CD8-positive, alpha-beta memory T cell (primary cell): ENCODE measurements at regions not wholly inside any gene's neighbourhood (a gene's known extent, or its start where the extent isn't known, plus 50 kb on each side); places are given as distances from the start of the nearest gene placed in this dataset.
A peak's percentile ranks its signal among the peaks of the same experiment; 100 is the strongest.
"Not testable (repeated sequence)": the region's sequence is repeated elsewhere in the genome, so short reads cannot be mapped to it uniquely, and the experiment has no call there.

Experiments
- CTCF ChIA-PET: fragments of 350-600 bp; sonication (Branson Sonifier 250); formaldehyde crosslinking; loops from one replicate; lab custom pipeline; 2021; ENCODE audit warnings: antibody characterized with exemption; lab: Charles Lee
- POLR2A ChIA-PET: fragments of 350-600 bp; sonication (Branson Sonifier 250); formaldehyde crosslinking; loops from one replicate; lab custom pipeline; 2021; ENCODE audit warnings: antibody characterized with exemption; lab: Charles Lee
- DNase-seq, 5 donors: peaks; one replicate each; pipeline versions ENCODE4 v3.0.0 to v3.0.0-alpha.2; 2020 to 2022; ENCODE audit warnings: mixed read lengths in 1 of 5
- H3K27ac ChIP-seq: one replicate; pipeline ENCODE4 v1.7.0; 2013; ENCODE audit warnings: low read depth, mild to moderate bottlenecking, low read length, moderate library complexity
- H3K27me3 ChIP-seq: 2 replicates; pipeline ENCODE4 v1.7.0; 2013; ENCODE audit warnings: low read length, mild to moderate bottlenecking; ENCODE audit not compliant: insufficient read depth, poor library complexity, severe bottlenecking
- H3K36me3 ChIP-seq: 2 replicates; pipeline ENCODE4 v1.7.0; 2013; ENCODE audit warnings: mild to moderate bottlenecking, low read length, moderate library complexity; ENCODE audit not compliant: insufficient read depth
- H3K4me1 ChIP-seq: 2 replicates; pipeline ENCODE4 v1.7.0; 2013; ENCODE audit warnings: mild to moderate bottlenecking, low read length, moderate library complexity; ENCODE audit not compliant: insufficient read depth
- H3K4me3 ChIP-seq: 2 replicates; pipeline ENCODE4 v1.7.0; 2013; ENCODE audit warnings: mild to moderate bottlenecking, low read length
- H3K9me3 ChIP-seq: 2 replicates; pipeline ENCODE4 v1.7.0; 2013; ENCODE audit warnings: mild to moderate bottlenecking, low read length
- H3K27ac Mint-ChIP-seq, 8 donors: one replicate each; pipeline ENCODE4 v1.8.0; 2020 to 2021; ENCODE audit warnings: mixed read lengths in 8 of 8, mild to moderate bottlenecking in 6 of 8, inconsistent platforms in 3 of 8, moderate library complexity in 3 of 8
- H3K27me3 Mint-ChIP-seq, 2 donors: one replicate each; pipeline ENCODE4 v1.8.0; 2020 to 2021; ENCODE audit warnings: mixed read lengths in 2 of 2, mild to moderate bottlenecking in 1 of 2, moderate library complexity in 1 of 2
- H3K36me3 Mint-ChIP-seq, 3 donors: one replicate each; pipeline ENCODE4 v1.8.0; 2020 to 2021; ENCODE audit warnings: mixed read lengths in 3 of 3, inconsistent platforms in 1 of 3, mild to moderate bottlenecking in 1 of 3
- H3K4me1 Mint-ChIP-seq, 3 donors: one replicate each; pipeline ENCODE4 v1.8.0; 2020 to 2021; ENCODE audit warnings: mixed read lengths in 3 of 3, inconsistent platforms in 1 of 3, mild to moderate bottlenecking in 1 of 3
- H3K4me3 Mint-ChIP-seq, 7 donors: one replicate each; pipeline ENCODE4 v1.8.0; 2020 to 2021; ENCODE audit warnings: mixed read lengths in 7 of 7, mild to moderate bottlenecking in 6 of 7, moderate library complexity in 4 of 7, inconsistent platforms in 2 of 7
- H3K9me3 Mint-ChIP-seq, 5 donors: one replicate each; pipeline ENCODE4 v1.8.0; 2020 to 2022; ENCODE audit warnings: mixed read lengths in 5 of 5, mild to moderate bottlenecking in 3 of 5, moderate library complexity in 2 of 5, inconsistent platforms in 1 of 5

GRCh38 chr5:116953251-116953930 lies 378.8 kb upstream of the SEMA6A start:
- H3K9me3 ChIP-seq: no peaks in the 10 kb centered on the region
- Mint-ChIP-seq H3K27ac (no peak overlapping the region), H3K9me3 (peaks cover 0 to 2% (median 0%) of the 10 kb centered on the region in 5 donors), H3K4me1 (peaks cover 0 to 1% (median under 1%) of the 10 kb centered on the region in 3 donors), H3K27me3 (no peaks in the 10 kb centered on the region), H3K4me3 (no peak overlapping the region), H3K36me3 (no peaks in the 10 kb centered on the region)
- ChIA-PET CTCF (no interaction called here), POLR2A (no interaction called here)
- H3K27ac ChIP-seq: no peak overlapping the region
- no peak overlapping the region for H3K4me3 ChIP-seq
- no peaks in the 10 kb centered on the region for H3K36me3 ChIP-seq
- H3K27me3 ChIP-seq: no peaks in the 10 kb centered on the region
- no peak for DNase-seq
- H3K4me1 ChIP-seq: no peaks in the 10 kb centered on the region

DNA sequence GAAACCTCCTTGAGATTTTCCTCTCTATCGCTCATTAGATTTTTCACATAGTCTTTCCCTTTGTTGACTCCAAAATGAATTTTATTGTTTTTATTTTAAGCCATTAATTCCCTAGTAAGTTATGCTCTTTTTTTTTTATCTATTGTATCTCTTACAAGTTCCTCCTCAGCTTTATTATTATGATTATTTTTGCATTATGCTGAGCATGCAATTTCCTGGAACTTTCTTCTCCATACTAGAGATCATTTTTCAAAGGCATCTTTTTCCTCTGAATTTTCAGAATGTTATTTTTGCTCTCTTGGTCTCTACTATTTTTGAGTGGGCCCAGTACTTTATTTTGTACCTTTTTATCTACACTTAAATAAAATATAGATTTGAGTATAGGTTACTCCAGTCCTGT lies 376.6 kb upstream of the SEMA6A start:
- peaks cover 0 to 1% of the 10 kb centered on the region in 2 donors for H3K27me3 Mint-ChIP-seq
- no peak for DNase-seq
- CTCF ChIA-PET: no interaction called here
- H3K4me3 ChIP-seq: no peak overlapping the region
- POLR2A ChIA-PET: no interaction called here
- H3K4me1 ChIP-seq: no peaks in the 10 kb centered on the region
- H3K36me3 ChIP-seq: no peaks in the 10 kb centered on the region
- H3K27ac ChIP-seq: no peak overlapping the region
- H3K27ac Mint-ChIP-seq: no peak overlapping the region
- H3K9me3 ChIP-seq: no peaks in the 10 kb centered on the region
- H3K9me3 Mint-ChIP-seq: peaks cover 0 to 2% (median 0%) of the 10 kb centered on the region in 5 donors
- peaks cover 2 to 8% (median 4%) of the 10 kb centered on the region in 3 donors for H3K4me1 Mint-ChIP-seq
- H3K4me3 Mint-ChIP-seq: no peak overlapping the region
- no peaks in the 10 kb centered on the region for H3K27me3 ChIP-seq
- no peaks in the 10 kb centered on the region for H3K36me3 Mint-ChIP-seq

GRCh38 chr5:116947691-116948528 lies 373.3 kb upstream of the SEMA6A start:
- peaks cover 2 to 8% (median 4%) of the 10 kb centered on the region in 3 donors for H3K4me1 Mint-ChIP-seq
- CTCF ChIA-PET: interaction anchor here (1.4 kb wide), 1 partner anchor 812 kb away, joined by 6 read pairs; no protein-coding TSS in a partner anchor

DNA sequence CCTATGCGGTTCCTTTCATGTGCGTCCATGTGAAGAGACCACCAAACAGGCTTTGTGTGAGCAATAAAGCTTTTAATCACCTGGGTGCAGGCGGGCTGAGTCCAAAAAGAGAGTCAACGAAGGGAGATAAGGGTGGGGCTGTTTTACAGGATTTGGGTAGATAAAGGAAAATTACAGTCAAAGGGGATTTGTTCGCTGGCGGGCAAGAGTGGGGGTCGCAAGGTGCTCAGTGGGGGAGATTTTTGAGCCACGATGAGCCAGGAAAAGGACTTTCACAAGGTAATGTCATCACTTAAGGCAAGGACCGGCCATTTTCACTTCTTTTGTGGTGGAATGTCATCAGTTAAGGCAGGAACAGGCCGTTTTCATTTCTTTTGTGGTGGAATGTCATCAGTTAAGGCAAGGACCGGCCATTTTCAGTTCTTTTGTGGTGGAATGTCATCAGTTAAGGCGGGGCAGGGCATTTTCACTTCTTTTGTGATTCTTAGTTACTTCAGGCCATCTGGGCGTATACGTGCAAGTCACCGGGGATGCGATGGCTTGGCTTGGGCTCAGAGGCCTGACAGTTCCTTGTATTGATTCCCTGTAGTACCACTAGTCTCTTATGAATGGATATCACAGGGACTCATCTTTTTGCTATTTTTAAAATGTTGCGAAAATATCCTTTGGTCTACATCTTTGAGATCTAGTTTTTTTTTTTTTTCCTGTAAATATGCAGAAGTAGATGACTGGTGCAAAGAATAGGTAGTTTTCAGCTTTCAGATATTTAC lies 371.2 kb upstream of the SEMA6A start:
- DNase-seq, H3K9me3 Mint-ChIP-seq, H3K4me3 Mint-ChIP-seq, H3K27me3 ChIP-seq, H3K4me3 ChIP-seq, H3K36me3 ChIP-seq, POLR2A ChIA-PET, H3K9me3 ChIP-seq, CTCF ChIA-PET, H3K27ac Mint-ChIP-seq, H3K27ac ChIP-seq, H3K27me3 Mint-ChIP-seq, H3K4me1 Mint-ChIP-seq, H3K36me3 Mint-ChIP-seq, H3K4me1 ChIP-seq: not testable (repeated sequence)

More at GRCh38 chr5:116947691-116948528, 373.3 kb upstream of the SEMA6A start:
- Histone ChIP-seq H3K4me3 (no peak overlapping the region), H3K9me3 (no peaks in the 10 kb centered on the region), H3K4me1 (no peaks in the 10 kb centered on the region), H3K36me3 (no peaks in the 10 kb centered on the region), H3K27me3 (no peaks in the 10 kb centered on the region), H3K27ac (no peak overlapping the region)
- DNase-seq: peak; percentile 4 to 48 (median 15)
- Mint-ChIP-seq H3K27ac (no peak overlapping the region), H3K27me3 (peaks cover 0 to 4% of the 10 kb centered on the region in 2 donors), H3K9me3 (peaks cover 0 to 2% (median 0%) of the 10 kb centered on the region in 5 donors), H3K36me3 (no peaks in the 10 kb centered on the region), H3K4me3 (no peak overlapping the region)
- POLR2A ChIA-PET: no interaction called here

DNA sequence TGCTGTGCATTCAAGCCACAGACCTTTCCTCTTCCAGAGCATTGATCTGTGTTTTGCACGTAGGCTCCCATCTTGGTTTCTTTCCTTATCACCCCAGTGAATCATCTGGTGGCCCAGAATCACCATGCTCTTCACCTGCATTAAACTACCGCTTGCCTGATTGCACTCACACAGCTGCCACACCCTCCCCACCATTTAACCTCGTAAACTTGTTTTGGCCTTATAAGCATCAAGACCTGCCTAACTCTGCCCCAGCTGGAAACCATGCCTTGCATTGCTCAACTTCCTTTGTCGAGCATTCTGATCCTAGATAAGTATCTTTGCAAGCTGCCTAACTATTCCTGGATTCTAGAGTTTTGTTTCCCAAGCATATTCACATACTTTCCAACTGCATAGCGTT lies 369.6 kb upstream of the SEMA6A start:
- no peak overlapping the region for H3K4me3 Mint-ChIP-seq
- no peak for DNase-seq
- H3K9me3 ChIP-seq: no peaks in the 10 kb centered on the region
- H3K36me3 Mint-ChIP-seq: no peaks in the 10 kb centered on the region
- H3K4me1 Mint-ChIP-seq: peaks cover 2 to 8% (median 4%) of the 10 kb centered on the region in 3 donors
- ChIA-PET POLR2A (no interaction called here), CTCF (no interaction called here)
- H3K27ac ChIP-seq: no peak overlapping the region
- no peak overlapping the region for H3K4me3 ChIP-seq
- no peaks in the 10 kb centered on the region for H3K4me1 ChIP-seq
- H3K36me3 ChIP-seq: no peaks in the 10 kb centered on the region
- peaks cover 0 to 4% of the 10 kb centered on the region in 2 donors for H3K27me3 Mint-ChIP-seq
- H3K27ac Mint-ChIP-seq: peak overlapping the region in 1 of 8 donors; percentile 76
- peaks cover 0 to 2% (median 0%) of the 10 kb centered on the region in 5 donors for H3K9me3 Mint-ChIP-seq
- no peaks in the 10 kb centered on the region for H3K27me3 ChIP-seq

GRCh38 chr5:116942622-116943021 lies 368.0 kb upstream of the SEMA6A start:
- no peak overlapping the region for H3K27ac Mint-ChIP-seq
- H3K36me3 Mint-ChIP-seq: no peaks in the 10 kb centered on the region
- DNase-seq: no peak
- POLR2A ChIA-PET: no interaction called here
- H3K9me3 Mint-ChIP-seq: peaks cover 0 to 2% (median 0%) of the 10 kb centered on the region in 5 donors
- no peaks in the 10 kb centered on the region for H3K27me3 ChIP-seq
- no peaks in the 10 kb centered on the region for H3K36me3 ChIP-seq
- H3K4me3 Mint-ChIP-seq: no peak overlapping the region
- H3K4me1 ChIP-seq: no peaks in the 10 kb centered on the region
- peaks cover 0 to 2% (median 0%) of the 10 kb centered on the region in 3 donors for H3K4me1 Mint-ChIP-seq
- no peaks in the 10 kb centered on the region for H3K9me3 ChIP-seq
- no peak overlapping the region for H3K27ac ChIP-seq
- H3K4me3 ChIP-seq: no peak overlapping the region
- peaks cover 0 to 4% of the 10 kb centered on the region in 2 donors for H3K27me3 Mint-ChIP-seq
- CTCF ChIA-PET: no interaction called here

DNA sequence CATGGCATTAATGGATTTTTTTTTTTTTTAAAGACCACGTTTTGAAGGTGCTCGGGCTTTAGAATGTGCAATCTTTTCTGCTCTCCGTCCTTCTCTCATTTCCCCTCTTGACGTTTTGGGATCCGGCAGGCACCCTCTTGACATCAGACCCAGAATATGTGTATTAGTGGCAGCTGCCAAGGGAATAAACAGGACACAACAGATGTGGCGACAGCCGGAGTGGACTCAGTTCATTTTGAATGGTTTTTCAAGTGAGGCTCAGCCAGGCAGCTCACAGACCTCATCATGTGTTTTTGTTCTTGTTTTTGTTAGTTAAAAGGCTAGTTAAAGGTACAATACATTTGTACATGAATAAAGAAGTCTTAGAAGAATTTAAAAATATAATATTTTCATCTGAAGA lies 365.0 kb upstream of the SEMA6A start:
- H3K4me3 Mint-ChIP-seq: no peak overlapping the region
- H3K27ac Mint-ChIP-seq: no peak overlapping the region
- H3K27ac ChIP-seq: no peak overlapping the region
- H3K36me3 ChIP-seq: no peaks in the 10 kb centered on the region
- DNase-seq: no peak
- no peak overlapping the region for H3K4me3 ChIP-seq
- H3K9me3 ChIP-seq: no peaks in the 10 kb centered on the region
- H3K9me3 Mint-ChIP-seq: peaks cover 0 to 2% (median 0%) of the 10 kb centered on the region in 5 donors
- no peaks in the 10 kb centered on the region for H3K27me3 ChIP-seq
- ChIA-PET POLR2A (no interaction called here), CTCF (no interaction called here)
- H3K4me1 Mint-ChIP-seq: no peaks in the 10 kb centered on the region
- H3K4me1 ChIP-seq: no peaks in the 10 kb centered on the region
- no peaks in the 10 kb centered on the region for H3K36me3 Mint-ChIP-seq
- H3K27me3 Mint-ChIP-seq: peaks cover 0 to 2% of the 10 kb centered on the region in 2 donors
